NB4 (cell line): ENCODE measurements at regions not wholly inside any gene's neighbourhood (a gene's known extent, or its start where the extent isn't known, plus 50 kb on each side); places are given as distances from the start of the nearest gene placed in this dataset.

Experiments
- CTCF ChIP-seq: IDR thresholded peaks from one replicate; pipeline ENCODE4 v1.5.1; 2012; ENCODE audit warnings: low read depth, low read length
- MAX ChIP-seq: IDR thresholded peaks from 2 replicates; pipeline ENCODE4 v1.6.1; 2011; ENCODE audit warnings: low read depth, low read length
- MYC ChIP-seq: IDR thresholded peaks from 2 replicates; pipeline ENCODE4 v1.6.1; 2011; ENCODE audit warnings: low read depth, low read length
- POLR2A ChIP-seq: IDR thresholded peaks from 2 replicates; pipeline ENCODE4 v1.6.1; 2011; ENCODE audit warnings: mild to moderate bottlenecking; ENCODE audit not compliant: insufficient read length; ENCODE audit errors: extremely low read depth

- TF ChIP-seq CTCF (no peak), POLR2A (no peak), MAX (no peak), MYC (no peak)
These were observed 54.0 kb upstream of the COX10 start for GRCh38 chr17:14015271-14015670.
